PC-3 (cell line): ENCODE measurements at regions not wholly inside any gene's neighbourhood (a gene's known extent, or its start where the extent isn't known, plus 50 kb on each side); places are given as distances from the start of the nearest gene placed in this dataset.

Experiments
- ATAC-seq: fragments of 200-7000 bp; cut with Tn5 transposase; 2 replicates; pipeline ENCODE4 v1.9.1; 2020; ENCODE audit warnings: mild to moderate bottlenecking, moderate library complexity
- BruUV-seq: library from RNA; stranded (reverse); fragments of 400-500 nt; replicated peaks from 2 replicates; lab custom pipeline; 2021; lab: Mats Ljungman, UMichigan
- CTCF ChIA-PET: fragments of 300-600 bp; sonication (Branson Sonifier 250); formaldehyde crosslinking; loops from one replicate; lab custom pipeline; 2022; ENCODE audit warnings: antibody characterized with exemption; lab: Charles Lee
- POLR2A ChIA-PET: fragments of 300-600 bp; sonication (Branson Sonifier 250); formaldehyde crosslinking; loops from one replicate; lab custom pipeline; 2022; ENCODE audit warnings: antibody characterized with exemption; ENCODE audit not compliant: unreplicated experiment; lab: Charles Lee
- DNase-seq: peaks from one replicate; pipeline ENCODE4 v3.0.0-alpha.2; 2015
- H2AFZ ChIP-seq: fragments of 300-600 bp; sonication (generic); 2 replicates; pipeline ENCODE4 v1.6.0; 2016; ENCODE audit warnings: antibody characterized with exemption, low read length
- H3F3A ChIP-seq: fragments of 300-600 bp; sonication (generic); one replicate; pipeline ENCODE4 v1.6.0; 2017; ENCODE audit warnings: antibody characterized with exemption, low read length, control low read depth, mild to moderate bottlenecking; ENCODE audit not compliant: unreplicated experiment
- H3K27ac ChIP-seq: fragments of 300-600 bp; sonication (generic); 2 replicates; pipeline ENCODE4 v1.5.1; 2016; ENCODE audit warnings: mild to moderate bottlenecking, low read length
- H3K27me3 ChIP-seq: fragments of 300-600 bp; sonication (generic); 2 replicates; pipeline ENCODE4 v1.6.1; 2016; ENCODE audit warnings: low read length, mixed read lengths
- H3K36me3 ChIP-seq: fragments of 300-600 bp; sonication (generic); 2 replicates; pipeline ENCODE4 v1.6.1; 2016; ENCODE audit warnings: low read depth, mixed run types, low read length, mixed read lengths
- H3K4me1 ChIP-seq: fragments of 300-600 bp; sonication (generic); 2 replicates; pipeline ENCODE4 v1.5.1; 2016; ENCODE audit warnings: low read length; ENCODE audit not compliant: insufficient read depth
- H3K4me2 ChIP-seq: fragments of 300-600 bp; sonication (generic); 2 replicates; pipeline ENCODE4 v1.6.0; 2016; ENCODE audit warnings: low read length
- H3K4me3 ChIP-seq: fragments of 300-600 bp; sonication (generic); 2 replicates; pipeline ENCODE4 v1.5.1; 2016; ENCODE audit warnings: mild to moderate bottlenecking, low read length, mixed read lengths
- H3K79me2 ChIP-seq: fragments of 300-600 bp; sonication (generic); 2 replicates; pipeline ENCODE4 v1.6.1; 2017; ENCODE audit warnings: low read length, mixed read lengths
- H3K9ac ChIP-seq: fragments of 300-600 bp; sonication (generic); 2 replicates; pipeline ENCODE4 v1.6.0; 2016; ENCODE audit warnings: mild to moderate bottlenecking, low read length
- H3K9me2 ChIP-seq: fragments of 300-600 bp; sonication (generic); replicated peaks from 2 replicates; pipeline ENCODE4 v1.6.1; 2016; ENCODE audit warnings: mixed run types, low read length, mixed read lengths
- H3K9me3 ChIP-seq: fragments of 300-600 bp; sonication (generic); 2 replicates; pipeline ENCODE4 v1.6.1; 2016; ENCODE audit warnings: low read length, mixed read lengths
- H4K20me1 ChIP-seq: fragments of 300-600 bp; sonication (generic); 2 replicates; pipeline ENCODE4 v1.6.1; 2016; ENCODE audit warnings: low read length, mixed read lengths
- EZH2 ChIP-seq: fragments of 300-600 bp; sonication (generic); IDR thresholded peaks from one replicate; pipeline ENCODE4 v1.6.1; 2017; ENCODE audit warnings: antibody characterized with exemption, mild to moderate bottlenecking, low read length; ENCODE audit not compliant: unreplicated experiment
- EZH2phosphoT487 ChIP-seq: fragments of 300-600 bp; sonication (generic); IDR thresholded peaks from 2 replicates; pipeline ENCODE4 v1.6.1; 2018; ENCODE audit warnings: mild to moderate bottlenecking, antibody characterized with exemption, low read length, borderline replicate concordance
- intact Hi-C: fragments of 100-400 bp; cut with micrococcal nuclease; formaldehyde crosslinking; loops from 2 replicates; pipeline ENCODE4 v1.9.0; 2023
- TF ChIP-seq, protein P1 (sequence below): fragments of 300-600 bp; sonication (generic); conservative IDR thresholded peaks from 2 replicates; pipeline ENCODE4 v1.5.1; 2017; ENCODE audit warnings: antibody characterized with exemption, low read depth, mild to moderate bottlenecking, low read length

DNA sequence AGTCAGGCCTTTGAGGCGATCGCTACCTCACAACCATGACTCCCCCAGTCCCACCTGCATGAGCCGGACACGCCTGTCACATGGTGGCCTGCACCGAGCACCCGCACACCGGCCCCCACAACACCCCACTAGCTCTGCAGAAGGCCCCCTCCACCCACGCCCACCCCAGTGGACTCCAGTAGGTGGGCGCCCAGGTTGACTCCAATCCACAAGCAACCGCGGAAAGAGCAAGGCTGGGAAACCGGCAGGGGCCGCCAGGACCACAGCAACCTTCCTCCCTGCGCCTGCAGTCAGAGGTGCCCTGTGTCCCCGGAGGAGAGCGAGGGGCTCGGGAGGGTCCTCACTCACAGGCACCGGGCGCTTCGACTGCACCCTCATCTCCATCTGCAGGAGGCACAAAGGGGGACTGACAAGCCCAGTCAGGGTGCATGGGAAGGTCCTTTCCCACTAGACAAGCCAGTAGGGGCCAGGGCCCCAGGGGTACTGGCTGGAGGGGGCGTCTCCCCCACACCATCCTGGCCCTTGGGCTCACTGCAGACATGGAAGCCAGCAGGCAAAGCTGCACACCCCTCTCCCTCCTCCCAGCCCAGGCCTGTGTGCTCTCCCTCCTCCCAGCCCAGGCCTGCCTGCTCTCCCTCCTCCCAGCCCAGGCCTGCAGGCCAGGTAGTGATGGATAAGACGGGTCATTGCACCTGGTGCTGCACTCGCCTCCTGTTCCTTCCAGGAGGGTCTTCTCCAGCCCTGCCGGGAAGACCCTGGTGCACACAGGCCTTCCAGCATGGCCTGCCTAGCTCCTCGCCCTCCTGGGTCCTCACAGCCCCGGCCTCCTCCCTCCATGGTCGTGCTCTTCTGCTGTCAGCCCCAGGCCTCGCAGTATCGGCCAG, 137.2 kb downstream of the DLL1 start:
- no peak for TF ChIP-seq EZH2
- no peak for TF ChIP-seq EZH2phosphoT487
- TF ChIP-seq, protein P1, sequence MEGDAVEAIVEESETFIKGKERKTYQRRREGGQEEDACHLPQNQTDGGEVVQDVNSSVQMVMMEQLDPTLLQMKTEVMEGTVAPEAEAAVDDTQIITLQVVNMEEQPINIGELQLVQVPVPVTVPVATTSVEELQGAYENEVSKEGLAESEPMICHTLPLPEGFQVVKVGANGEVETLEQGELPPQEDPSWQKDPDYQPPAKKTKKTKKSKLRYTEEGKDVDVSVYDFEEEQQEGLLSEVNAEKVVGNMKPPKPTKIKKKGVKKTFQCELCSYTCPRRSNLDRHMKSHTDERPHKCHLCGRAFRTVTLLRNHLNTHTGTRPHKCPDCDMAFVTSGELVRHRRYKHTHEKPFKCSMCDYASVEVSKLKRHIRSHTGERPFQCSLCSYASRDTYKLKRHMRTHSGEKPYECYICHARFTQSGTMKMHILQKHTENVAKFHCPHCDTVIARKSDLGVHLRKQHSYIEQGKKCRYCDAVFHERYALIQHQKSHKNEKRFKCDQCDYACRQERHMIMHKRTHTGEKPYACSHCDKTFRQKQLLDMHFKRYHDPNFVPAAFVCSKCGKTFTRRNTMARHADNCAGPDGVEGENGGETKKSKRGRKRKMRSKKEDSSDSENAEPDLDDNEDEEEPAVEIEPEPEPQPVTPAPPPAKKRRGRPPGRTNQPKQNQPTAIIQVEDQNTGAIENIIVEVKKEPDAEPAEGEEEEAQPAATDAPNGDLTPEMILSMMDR = no peak
- ATAC-seq (no peak), DNase-seq (no peak)
- CTCF ChIA-PET = no interaction called here
- POLR2A ChIA-PET = no interaction called here
- no TSS peak for BruUV-seq
- intact Hi-C loops = loop anchor here (2.0 kb wide), 1 partner anchor 139 kb away; no protein-coding TSS in a partner anchor
- Histone ChIP-seq H3K4me3 (no peak overlapping the region), H3K9me2 (no peaks in the 10 kb centered on the region), H4K20me1 (no peaks in the 10 kb centered on the region), H3K4me1 (peaks cover 4% of the 10 kb centered on the region; the same call in 1 of the 2 replicates), H3K27ac (no peak overlapping the region), H3K9me3 (no peaks in the 10 kb centered on the region), H3K4me2 (peak overlapping the region; percentile 44; the same call in 1 of the 2 replicates), H3K27me3 (no peaks in the 10 kb centered on the region), H3F3A (no peaks in the 10 kb centered on the region), H3K9ac (no peak overlapping the region), H3K36me3 (no peaks in the 10 kb centered on the region), H2AFZ (no peak overlapping the region), H3K79me2 (no peaks in the 10 kb centered on the region)

DNA sequence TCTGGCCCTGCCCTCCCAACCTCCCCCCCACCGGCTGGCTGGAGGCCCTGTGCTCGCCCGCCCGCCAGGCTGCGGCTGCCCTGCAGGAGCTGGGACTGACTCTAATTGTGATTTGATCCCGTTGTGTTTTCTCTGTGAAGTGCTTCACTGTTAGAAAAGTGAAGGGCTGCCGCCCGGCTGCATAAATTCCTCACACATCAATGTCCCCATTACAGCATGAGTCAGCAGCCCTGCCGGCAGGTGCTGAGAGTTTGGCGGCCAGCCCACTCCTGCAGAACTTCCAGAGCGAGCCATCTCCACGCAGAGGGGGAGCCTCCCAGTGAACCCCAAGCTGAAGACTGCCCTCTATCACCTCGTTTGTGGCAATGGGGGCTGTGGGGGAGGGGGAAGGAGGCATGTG, 137.9 kb downstream of the DLL1 start:
- Histone ChIP-seq H3F3A (no peaks in the 10 kb centered on the region), H3K9ac (no peak overlapping the region), H3K9me3 (no peaks in the 10 kb centered on the region), H3K27ac (no peak overlapping the region), H3K79me2 (no peaks in the 10 kb centered on the region), H3K9me2 (no peaks in the 10 kb centered on the region), H2AFZ (0 out of 2 replicates have a peak overlapping the region, but pooled peaks have one; percentile 38), H3K4me1 (peaks cover 4% of the 10 kb centered on the region; the same call in 1 of the 2 replicates), H3K4me3 (no peak overlapping the region), H4K20me1 (no peaks in the 10 kb centered on the region), H3K36me3 (no peaks in the 10 kb centered on the region), H3K27me3 (no peaks in the 10 kb centered on the region), H3K4me2 (peak overlapping the region; percentile 44; the same call in 1 of the 2 replicates)
- CTCF ChIA-PET = no interaction called here
- POLR2A ChIA-PET = no interaction called here
- ATAC-seq (peak; percentile 82), DNase-seq (peak; percentile 70)
- BruUV-seq = no TSS peak
- intact Hi-C loops = loop anchor here (2.0 kb wide), 1 partner anchor 140 kb away; no protein-coding TSS in a partner anchor
- TF ChIP-seq EZH2 = no peak
- no peak for TF ChIP-seq EZH2phosphoT487
- TF ChIP-seq, protein P1 = no peak
